ENCODE measurements at regions not wholly inside any gene's neighbourhood (a gene's known extent, or its start where the extent isn't known, plus 50 kb on each side); places are given as distances from the start of the nearest gene placed in this dataset.

GRCh38 chr4:177131736-177132135 is 177.9 kb upstream of the NEIL3 start:
- Histone ChIP-seq H3K9ac (ENCODE audit: low read length in 3 of 3) (no peak overlapping the region), H3K27me3 (ENCODE audit: control insufficient read depth, insufficient read depth, low read length) (no peaks in the 10 kb centered on the region), H3K27ac (ENCODE audit: low read depth in 2 of 2, low read length in 2 of 2) (no peak overlapping the region), H3K36me3 (ENCODE audit: control insufficient read depth in 2 of 3, insufficient read depth in 3 of 3, low read length in 3 of 3) (no peaks in the 10 kb centered on the region), H3K4me3 (ENCODE audit: low read length in 3 of 3) (no peak overlapping the region), H3K9me3 (ENCODE audit: control insufficient read depth in 2 of 3, insufficient read depth in 1 of 3, low read length in 3 of 3) (no peaks in the 10 kb centered on the region), H3K4me1 (ENCODE audit: control insufficient read depth in 2 of 3, insufficient read depth in 2 of 3, low read depth in 1 of 3, low read length in 3 of 3) (no peaks in the 10 kb centered on the region)
- TF ChIP-seq, protein P1, sequence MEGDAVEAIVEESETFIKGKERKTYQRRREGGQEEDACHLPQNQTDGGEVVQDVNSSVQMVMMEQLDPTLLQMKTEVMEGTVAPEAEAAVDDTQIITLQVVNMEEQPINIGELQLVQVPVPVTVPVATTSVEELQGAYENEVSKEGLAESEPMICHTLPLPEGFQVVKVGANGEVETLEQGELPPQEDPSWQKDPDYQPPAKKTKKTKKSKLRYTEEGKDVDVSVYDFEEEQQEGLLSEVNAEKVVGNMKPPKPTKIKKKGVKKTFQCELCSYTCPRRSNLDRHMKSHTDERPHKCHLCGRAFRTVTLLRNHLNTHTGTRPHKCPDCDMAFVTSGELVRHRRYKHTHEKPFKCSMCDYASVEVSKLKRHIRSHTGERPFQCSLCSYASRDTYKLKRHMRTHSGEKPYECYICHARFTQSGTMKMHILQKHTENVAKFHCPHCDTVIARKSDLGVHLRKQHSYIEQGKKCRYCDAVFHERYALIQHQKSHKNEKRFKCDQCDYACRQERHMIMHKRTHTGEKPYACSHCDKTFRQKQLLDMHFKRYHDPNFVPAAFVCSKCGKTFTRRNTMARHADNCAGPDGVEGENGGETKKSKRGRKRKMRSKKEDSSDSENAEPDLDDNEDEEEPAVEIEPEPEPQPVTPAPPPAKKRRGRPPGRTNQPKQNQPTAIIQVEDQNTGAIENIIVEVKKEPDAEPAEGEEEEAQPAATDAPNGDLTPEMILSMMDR (IDR thresholded peaks at IDR 0.05; ENCODE audit: borderline replicate concordance, extremely low read depth, insufficient read depth) = no peak
- DNase-seq = no peak
- FAIRE-seq = no peak
- intact Hi-C loops (cut with DNase I) = no loop called here

- Histone ChIP-seq H3K9me3 (ENCODE audit: control insufficient read depth in 2 of 3, insufficient read depth in 1 of 3, low read length in 3 of 3) (no peaks in the 10 kb centered on the region), H3K27me3 (ENCODE audit: control insufficient read depth, insufficient read depth, low read length) (no peaks in the 10 kb centered on the region), H3K4me3 (ENCODE audit: low read length in 3 of 3) (no peak overlapping the region), H3K27ac (ENCODE audit: low read depth in 2 of 2, low read length in 2 of 2) (no peak overlapping the region), H3K9ac (ENCODE audit: low read length in 3 of 3) (no peak overlapping the region), H3K4me1 (ENCODE audit: control insufficient read depth in 2 of 3, insufficient read depth in 2 of 3, low read depth in 1 of 3, low read length in 3 of 3) (no peaks in the 10 kb centered on the region), H3K36me3 (ENCODE audit: control insufficient read depth in 2 of 3, insufficient read depth in 3 of 3, low read length in 3 of 3) (no peaks in the 10 kb centered on the region)
- DNase-seq = no peak
- TF ChIP-seq, protein P1 (IDR thresholded peaks at IDR 0.05; ENCODE audit: borderline replicate concordance, extremely low read depth, insufficient read depth) = no peak
- FAIRE-seq = no peak
- intact Hi-C loops (cut with DNase I) = no loop called here
These were observed 162.0 kb upstream of the NEIL3 start for GRCh38 chr4:177147668-177148067.

- no peak overlapping the region for H3K4me3 ChIP-seq (ENCODE audit: low read length in 3 of 3)
- no peaks in the 10 kb centered on the region for H3K9me3 ChIP-seq (ENCODE audit: control insufficient read depth in 2 of 3, insufficient read depth in 1 of 3, low read length in 3 of 3)
- H3K9ac ChIP-seq (ENCODE audit: low read length in 3 of 3) = no peak overlapping the region
- FAIRE-seq = no peak
- H3K27ac ChIP-seq (ENCODE audit: low read depth in 2 of 2, low read length in 2 of 2) = no peak overlapping the region
- intact Hi-C loops (cut with DNase I) = no loop called here
- no peaks in the 10 kb centered on the region for H3K4me1 ChIP-seq (ENCODE audit: control insufficient read depth in 2 of 3, insufficient read depth in 2 of 3, low read depth in 1 of 3, low read length in 3 of 3)
- TF ChIP-seq, protein P1 (IDR thresholded peaks at IDR 0.05; ENCODE audit: borderline replicate concordance, extremely low read depth, insufficient read depth) = no peak
- no peaks in the 10 kb centered on the region for H3K27me3 ChIP-seq (ENCODE audit: control insufficient read depth, insufficient read depth, low read length)
- DNase-seq = no peak
- H3K36me3 ChIP-seq (ENCODE audit: control insufficient read depth in 2 of 3, insufficient read depth in 3 of 3, low read length in 3 of 3) = no peaks in the 10 kb centered on the region
These were observed 154.2 kb upstream of the NEIL3 start for GRCh38 chr4:177155454-177155853.

- Histone ChIP-seq H3K4me3 (ENCODE audit: low read length in 3 of 3) (no peak overlapping the region), H3K36me3 (ENCODE audit: control insufficient read depth in 2 of 3, insufficient read depth in 3 of 3, low read length in 3 of 3) (no peaks in the 10 kb centered on the region), H3K9me3 (ENCODE audit: control insufficient read depth in 2 of 3, insufficient read depth in 1 of 3, low read length in 3 of 3) (no peaks in the 10 kb centered on the region), H3K27me3 (ENCODE audit: control insufficient read depth, insufficient read depth, low read length) (no peaks in the 10 kb centered on the region), H3K4me1 (ENCODE audit: control insufficient read depth in 2 of 3, insufficient read depth in 2 of 3, low read depth in 1 of 3, low read length in 3 of 3) (no peaks in the 10 kb centered on the region), H3K9ac (ENCODE audit: low read length in 3 of 3) (no peak overlapping the region), H3K27ac (ENCODE audit: low read depth in 2 of 2, low read length in 2 of 2) (no peak overlapping the region)
- no peak for FAIRE-seq
- intact Hi-C loops (cut with DNase I) = no loop called here
- TF ChIP-seq, protein P1 (IDR thresholded peaks at IDR 0.05; ENCODE audit: borderline replicate concordance, extremely low read depth, insufficient read depth) = no peak
- DNase-seq = no peak
These were observed 150.1 kb upstream of the NEIL3 start for GRCh38 chr4:177159600-177159999.
